Mucosa of descending colon (tissue), 3 donors: ENCODE measurements at regions not wholly inside any gene's neighbourhood (a gene's known extent, or its start where the extent isn't known, plus 50 kb on each side); places are given as distances from the start of the nearest gene placed in this dataset.

ENCODE experiments used
- ATAC-seq: fragments of 200-7000 bp; cut with Tn5 transposase; one replicate; pipeline ENCODE4 v1.9.1; 2020; ENCODE audit warnings: mild to moderate bottlenecking, moderate library complexity
- DNase-seq, 3 donors: peaks; one replicate each; pipeline ENCODE4 v3.0.0-alpha.2; 2020
- H3K36me3 ChIP-seq: fragments of 200-600 bp; one replicate; pipeline ENCODE4 v1.8.0; 2021; ENCODE audit warnings: low read depth, mild to moderate bottlenecking
- H3K4me1 ChIP-seq: fragments of 200-600 bp; one replicate; pipeline ENCODE4 v1.8.0; 2021; ENCODE audit warnings: low read depth, mild to moderate bottlenecking
- H3K4me3 ChIP-seq: fragments of 200-600 bp; one replicate; pipeline ENCODE4 v1.8.0; 2021; ENCODE audit warnings: mild to moderate bottlenecking
- H3K9me3 ChIP-seq: fragments of 200-600 bp; one replicate; pipeline ENCODE4 v1.8.0; 2021; ENCODE audit warnings: mild to moderate bottlenecking
- intact Hi-C, 2 donors: fragments of 100-400 bp; cut with DNase I in 1 of 2; cut with micrococcal nuclease in 1 of 2; formaldehyde crosslinking; loops; one replicate each; pipeline versions ENCODE4 v1.11.0 to v1.11.1; 2022; cut with DNase I, micrococcal nuclease
- TF ChIP-seq, protein P1 (sequence below): fragments of 200-600 bp; IDR thresholded peaks from one replicate; pipeline ENCODE4 v1.8.0; 2022; ENCODE audit warnings: antibody characterized with exemption, mild to moderate bottlenecking
- donor health status: DM: no; HTN: no; CAD: no; lungs with moderate emphysema.
- donor health status: DM: no; HTN: no; CAD: no.
- donor health status: DM: no; HTN: yes; CAD: no.

DNA sequence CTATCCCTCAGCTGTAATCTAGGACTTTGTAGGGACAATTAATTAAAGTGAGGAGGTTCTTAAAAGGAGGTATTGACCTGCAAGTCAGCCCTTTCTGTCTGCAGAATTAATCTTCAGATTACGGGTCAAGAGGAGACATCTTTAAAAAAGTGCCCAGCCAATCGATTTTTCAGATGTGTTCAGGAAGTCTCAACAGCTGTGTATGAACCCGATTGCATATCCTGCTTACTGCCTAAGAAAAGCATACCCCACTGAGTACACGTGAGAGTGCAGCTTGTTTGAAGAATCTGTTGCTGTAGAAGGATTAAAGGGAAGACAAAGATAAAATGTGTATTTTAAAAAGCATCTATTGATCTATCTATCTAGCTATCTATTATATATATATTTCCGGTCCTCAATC lies 1194.5 kb downstream of the UQCRFS1 start:
- DNase-seq (no peak), ATAC-seq (no peak)
- intact Hi-C loops, result no loop called here
- Histone ChIP-seq H3K4me3 (no peak overlapping the region), H3K4me1 (no peaks in the 10 kb centered on the region), H3K36me3 (no peaks in the 10 kb centered on the region), H3K9me3 (no peaks in the 10 kb centered on the region)
- TF ChIP-seq, protein P1, sequence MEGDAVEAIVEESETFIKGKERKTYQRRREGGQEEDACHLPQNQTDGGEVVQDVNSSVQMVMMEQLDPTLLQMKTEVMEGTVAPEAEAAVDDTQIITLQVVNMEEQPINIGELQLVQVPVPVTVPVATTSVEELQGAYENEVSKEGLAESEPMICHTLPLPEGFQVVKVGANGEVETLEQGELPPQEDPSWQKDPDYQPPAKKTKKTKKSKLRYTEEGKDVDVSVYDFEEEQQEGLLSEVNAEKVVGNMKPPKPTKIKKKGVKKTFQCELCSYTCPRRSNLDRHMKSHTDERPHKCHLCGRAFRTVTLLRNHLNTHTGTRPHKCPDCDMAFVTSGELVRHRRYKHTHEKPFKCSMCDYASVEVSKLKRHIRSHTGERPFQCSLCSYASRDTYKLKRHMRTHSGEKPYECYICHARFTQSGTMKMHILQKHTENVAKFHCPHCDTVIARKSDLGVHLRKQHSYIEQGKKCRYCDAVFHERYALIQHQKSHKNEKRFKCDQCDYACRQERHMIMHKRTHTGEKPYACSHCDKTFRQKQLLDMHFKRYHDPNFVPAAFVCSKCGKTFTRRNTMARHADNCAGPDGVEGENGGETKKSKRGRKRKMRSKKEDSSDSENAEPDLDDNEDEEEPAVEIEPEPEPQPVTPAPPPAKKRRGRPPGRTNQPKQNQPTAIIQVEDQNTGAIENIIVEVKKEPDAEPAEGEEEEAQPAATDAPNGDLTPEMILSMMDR, result no peak

DNA sequence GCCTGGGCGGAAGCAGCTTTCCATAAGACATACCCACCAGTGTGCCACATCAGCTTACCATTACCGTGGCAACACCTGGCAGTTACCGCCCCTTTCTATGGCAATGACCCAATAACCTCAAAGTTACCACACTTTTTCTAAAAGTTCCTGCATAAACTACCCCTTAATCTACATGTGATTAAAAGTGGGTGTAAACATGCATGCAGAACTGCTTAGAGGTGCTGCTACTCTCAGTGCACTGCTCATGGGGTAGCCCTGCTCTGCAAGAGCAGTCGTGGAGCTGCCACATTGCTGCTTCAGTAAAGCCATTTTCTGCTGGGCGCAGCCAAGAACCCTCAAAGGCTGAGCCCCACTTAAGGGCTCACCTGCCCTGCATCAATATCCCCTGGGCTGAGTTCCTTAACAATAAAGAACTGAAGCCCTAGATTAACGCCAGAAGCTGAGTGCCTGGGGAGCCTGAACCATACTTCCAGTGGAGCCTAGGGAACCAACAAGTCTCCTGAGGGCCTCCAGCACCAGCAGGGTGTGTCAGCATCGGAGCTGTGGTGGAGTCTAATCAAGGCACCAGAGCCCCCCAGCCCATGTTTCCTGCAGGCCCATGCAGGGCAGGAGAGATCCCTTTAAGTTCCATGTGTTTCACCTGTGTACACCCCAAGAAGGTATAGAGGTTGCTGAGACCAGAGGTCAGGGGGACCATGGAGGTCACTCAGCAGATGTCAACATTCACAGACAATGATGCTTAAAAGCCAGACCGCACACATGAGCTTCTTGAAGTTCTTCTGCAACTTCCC lies 1198.1 kb downstream of the UQCRFS1 start:
- no peaks in the 10 kb centered on the region for H3K36me3 ChIP-seq
- TF ChIP-seq, protein P1, result no peak
- intact Hi-C loops, result no loop called here
- H3K4me3 ChIP-seq, result no peak overlapping the region
- ATAC-seq (no peak), DNase-seq (no peak)
- H3K4me1 ChIP-seq, result no peaks in the 10 kb centered on the region
- no peaks in the 10 kb centered on the region for H3K9me3 ChIP-seq

DNA sequence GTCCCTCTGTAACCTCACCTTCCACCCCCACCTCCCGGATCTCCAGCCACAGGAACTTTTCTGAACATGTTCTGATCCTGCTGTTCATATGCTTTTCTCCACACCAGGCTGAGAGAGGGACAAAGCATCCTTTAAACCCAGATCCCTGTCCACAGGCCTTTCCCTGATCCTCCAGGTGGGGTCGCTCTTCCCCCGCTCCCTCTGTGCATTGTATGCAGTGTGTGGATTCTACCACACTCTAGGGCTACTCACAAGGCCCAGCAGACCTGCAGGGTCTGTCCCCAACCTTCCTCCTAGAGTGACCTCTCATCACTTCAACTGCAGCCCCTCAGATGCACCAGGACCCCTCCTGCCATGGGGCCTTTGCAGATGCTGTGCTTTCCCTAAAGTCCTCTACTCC lies 1200.6 kb downstream of the UQCRFS1 start:
- intact Hi-C loops, result no loop called here
- TF ChIP-seq, protein P1, result no peak
- no peak for DNase-seq
- Histone ChIP-seq H3K9me3 (no peaks in the 10 kb centered on the region), H3K36me3 (no peaks in the 10 kb centered on the region), H3K4me3 (no peak overlapping the region), H3K4me1 (no peaks in the 10 kb centered on the region)
- no peak for ATAC-seq

DNA sequence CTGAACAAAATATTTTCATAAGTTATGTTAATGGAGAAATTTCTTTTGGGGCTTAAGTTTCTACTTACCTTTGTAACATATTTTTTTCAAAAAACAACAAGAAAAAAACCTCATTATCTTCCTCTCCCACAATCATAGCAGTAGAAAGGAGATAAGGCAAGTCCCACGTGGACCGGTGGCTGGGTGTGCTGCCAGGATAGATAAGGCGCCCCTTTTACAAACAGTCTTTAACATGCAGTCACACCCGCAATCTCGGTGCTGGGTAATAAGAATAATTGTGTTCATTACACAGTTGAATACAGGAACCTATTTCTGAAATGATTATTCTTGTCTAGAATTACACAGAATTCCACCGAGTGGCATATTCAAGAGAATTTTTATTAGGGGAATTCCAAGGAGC lies 1202.3 kb downstream of the UQCRFS1 start:
- H3K9me3 ChIP-seq, result no peaks in the 10 kb centered on the region
- ATAC-seq (no peak), DNase-seq (peak in 2 of 3 donors; percentile 9 to 33)
- no peaks in the 10 kb centered on the region for H3K4me1 ChIP-seq
- no peaks in the 10 kb centered on the region for H3K36me3 ChIP-seq
- no peak overlapping the region for H3K4me3 ChIP-seq
- TF ChIP-seq, protein P1, result no peak
- intact Hi-C loops, result no loop called here

DNA sequence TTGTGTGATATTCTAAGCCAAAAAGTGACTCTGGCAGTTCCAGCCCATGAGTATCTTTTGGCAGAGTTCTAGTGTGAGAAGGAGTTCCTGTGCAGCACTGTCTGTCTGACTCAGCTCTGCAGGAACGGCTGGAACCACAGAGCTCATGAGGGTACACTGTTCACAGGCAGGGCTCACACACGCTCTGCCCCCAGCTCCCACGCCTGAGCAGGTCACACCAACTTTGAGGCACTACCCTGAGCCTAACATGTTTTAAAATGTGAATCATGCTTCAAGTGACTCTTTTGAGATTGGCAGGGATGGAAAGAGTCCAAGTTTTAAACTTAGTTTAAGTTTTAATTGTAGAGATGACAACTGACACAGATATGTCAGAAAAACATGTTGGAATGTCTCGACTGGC lies 1203.3 kb downstream of the UQCRFS1 start:
- intact Hi-C loops, result no loop called here
- Histone ChIP-seq H3K4me3 (no peak overlapping the region), H3K9me3 (no peaks in the 10 kb centered on the region), H3K4me1 (no peaks in the 10 kb centered on the region), H3K36me3 (no peaks in the 10 kb centered on the region)
- TF ChIP-seq, protein P1, result no peak
- no peak for ATAC-seq
- no peak for DNase-seq
